Tibial nerve (tissue), 4 donors: ENCODE measurements at regions not wholly inside any gene's neighbourhood (a gene's known extent, or its start where the extent isn't known, plus 50 kb on each side); places are given as distances from the start of the nearest gene placed in this dataset.
A peak's percentile ranks its signal among the peaks of the same experiment; 100 is the strongest.

Experiments used
- DNase-seq, 2 donors: peaks; one replicate each; pipeline ENCODE4 v3.0.0-alpha.2; 2019; ENCODE audit warnings: low spot score in 2 of 2
- H3K27ac ChIP-seq, 4 donors: fragments of 200-600 bp; sonication (generic) in 3 of 4; one replicate each; pipeline ENCODE4 v1.5.1; 2017 to 2019; ENCODE audit warnings: mild to moderate bottlenecking in 1 of 4
- H3K27me3 ChIP-seq, 2 donors: fragments of 200-600 bp; sonication (generic) in 1 of 2; one replicate each; pipeline versions ENCODE4 v1.5.1 to v1.6.0; 2017 to 2019
- H3K36me3 ChIP-seq, 3 donors: fragments of 200-600 bp; sonication (generic); one replicate each; pipeline ENCODE4 v1.5.1; 2018 to 2019
- H3K4me1 ChIP-seq, 4 donors: fragments of 200-600 bp; sonication (generic) in 3 of 4; one replicate each; pipeline ENCODE4 v1.5.1; 2017 to 2019
- H3K4me3 ChIP-seq, 4 donors: fragments of 200-600 bp; sonication (generic) in 3 of 4; one replicate each; pipeline ENCODE4 v1.5.1; 2017 to 2019; ENCODE audit warnings: mild to moderate bottlenecking in 1 of 4, moderate library complexity in 1 of 4
- H3K9me3 ChIP-seq, 4 donors: fragments of 200-600 bp; sonication (generic) in 3 of 4; one replicate each; pipeline ENCODE4 v1.5.1; 2017 to 2019
- CTCF ChIP-seq, 5 experiments: fragments of 200-600 bp in 3 of 5; fragments of 450-650 bp in 2 of 5; sonication (generic) in 3 of 5; IDR thresholded peaks; one replicate each; pipeline ENCODE4 v1.5.1; 2016 to 2019; ENCODE audit warnings: antibody characterized with exemption in 5 of 5, mild to moderate bottlenecking in 3 of 5, moderate library complexity in 2 of 5
- EP300 ChIP-seq, 2 donors: sonication (generic); formaldehyde crosslinking; IDR thresholded peaks; one replicate each; pipeline ENCODE4 v1.6.1; 2017; ENCODE audit warnings: antibody characterized with exemption in 2 of 2, mild to moderate bottlenecking in 1 of 2
- POLR2A ChIP-seq, 2 donors: fragments of 450-650 bp; IDR thresholded peaks; one replicate each; pipeline ENCODE4 v1.6.1; 2017; ENCODE audit warnings: antibody characterized with exemption in 2 of 2, mild to moderate bottlenecking in 2 of 2, moderate library complexity in 2 of 2
- WGBS, 2 donors: methylation state at CpG; one replicate each; pipeline ENCODE4 v1.1.5; 2018; 5-methylcytosine and 5-hydroxymethylcytosine counted together

DNA sequence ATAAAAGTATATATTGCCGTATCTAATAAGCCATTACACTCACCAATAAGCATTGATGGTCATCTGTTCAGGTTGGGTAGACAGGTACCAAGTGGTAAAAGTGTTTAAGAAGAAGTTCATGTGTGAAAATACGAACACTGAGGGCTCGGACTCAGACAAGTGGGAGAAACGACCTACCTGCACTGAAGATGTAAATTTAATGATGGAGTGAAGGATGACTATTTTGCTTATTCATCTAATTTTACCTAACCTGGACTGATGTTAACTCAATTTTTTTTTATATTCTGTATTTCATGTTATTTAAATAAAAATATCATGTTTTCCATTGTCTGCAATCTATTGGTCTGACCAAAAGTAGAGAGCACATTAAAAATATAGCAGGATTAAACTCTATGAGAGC lies 469.1 kb upstream of the BTBD3 start:
- Histone ChIP-seq H3K4me1 (peaks cover 0 to 5% (median 0%) of the 10 kb centered on the region in 4 donors), H3K9me3 (no peaks in the 10 kb centered on the region), H3K27me3 (no peaks in the 10 kb centered on the region), H3K27ac (no peak overlapping the region), H3K4me3 (no peak overlapping the region), H3K36me3 (no peaks in the 10 kb centered on the region)
- TF ChIP-seq POLR2A (IDR thresholded peaks at IDR 0.05) (no peak), EP300 (IDR thresholded peaks at IDR 0.05) (no peak), CTCF (IDR thresholded peaks at IDR 0.05) (no peak)
- 91 to 94% methylated on average over 4 of the region's 4 CpGs for WGBS, 2 donors
- DNase-seq: no peak

GRCh38 chr20:11451793-11452291 lies 465.9 kb upstream of the BTBD3 start:
- Histone ChIP-seq H3K4me3 (no peak overlapping the region), H3K4me1 (peaks cover 0 to 5% (median 0%) of the 10 kb centered on the region in 4 donors), H3K27me3 (no peaks in the 10 kb centered on the region), H3K27ac (no peak overlapping the region), H3K9me3 (no peaks in the 10 kb centered on the region), H3K36me3 (no peaks in the 10 kb centered on the region)
- no peak for TF ChIP-seq POLR2A (IDR thresholded peaks at IDR 0.05)
- TF ChIP-seq EP300 (IDR thresholded peaks at IDR 0.05): no peak
- TF ChIP-seq CTCF (IDR thresholded peaks at IDR 0.05): no peak
- DNase-seq: no peak
- WGBS, 2 donors: 28 to 38% methylated on average over 7 of the region's 7 CpGs

- Histone ChIP-seq H3K4me3 (no peak overlapping the region), H3K27ac (no peak overlapping the region), H3K9me3 (no peaks in the 10 kb centered on the region), H3K27me3 (no peaks in the 10 kb centered on the region), H3K4me1 (peaks cover 0 to 5% (median 0%) of the 10 kb centered on the region in 4 donors), H3K36me3 (no peaks in the 10 kb centered on the region)
- WGBS, 2 donors: 64 to 72% methylated on average over 6 of the region's 6 CpGs
- DNase-seq: no peak
- TF ChIP-seq EP300 (IDR thresholded peaks at IDR 0.05): no peak
- no peak for TF ChIP-seq POLR2A (IDR thresholded peaks at IDR 0.05)
- TF ChIP-seq CTCF (IDR thresholded peaks at IDR 0.05): no peak
Observed at GRCh38 chr20:11452326-11452725, 465.4 kb upstream of the BTBD3 start.

- no peaks in the 10 kb centered on the region for H3K36me3 ChIP-seq
- no peaks in the 10 kb centered on the region for H3K9me3 ChIP-seq
- no peak for DNase-seq
- no peaks in the 10 kb centered on the region for H3K27me3 ChIP-seq
- H3K27ac ChIP-seq: no peak overlapping the region
- peaks cover 0 to 5% (median 0%) of the 10 kb centered on the region in 4 donors for H3K4me1 ChIP-seq
- no peak for TF ChIP-seq EP300 (IDR thresholded peaks at IDR 0.05)
- no peak for TF ChIP-seq POLR2A (IDR thresholded peaks at IDR 0.05)
- TF ChIP-seq CTCF (IDR thresholded peaks at IDR 0.05): no peak
- no peak overlapping the region for H3K4me3 ChIP-seq
- WGBS, 2 donors: 85 to 91% methylated on average over 2 of the region's 2 CpGs
Observed at GRCh38 chr20:11453430-11453829, 464.3 kb upstream of the BTBD3 start.

- TF ChIP-seq EP300 (IDR thresholded peaks at IDR 0.05): peak in 1 of 2 donors; percentile 45
- no peak for TF ChIP-seq POLR2A (IDR thresholded peaks at IDR 0.05)
- no peak for TF ChIP-seq CTCF (IDR thresholded peaks at IDR 0.05)
- no peaks in the 10 kb centered on the region for H3K27me3 ChIP-seq
- H3K9me3 ChIP-seq: no peaks in the 10 kb centered on the region
- WGBS, 2 donors: 33 to 41% methylated on average over 7 of the region's 7 CpGs
- H3K4me3 ChIP-seq: no peak overlapping the region
- no peak for DNase-seq
- no peak overlapping the region for H3K27ac ChIP-seq
- H3K36me3 ChIP-seq: no peaks in the 10 kb centered on the region
- peaks cover 0 to 5% (median 0%) of the 10 kb centered on the region in 4 donors for H3K4me1 ChIP-seq
Observed at GRCh38 chr20:11454966-11455799, 462.5 kb upstream of the BTBD3 start.
